C1 segment of cervical spinal cord (tissue), 14 donors: ENCODE measurements at regions not wholly inside any gene's neighbourhood (a gene's known extent, or its start where the extent isn't known, plus 50 kb on each side); places are given as distances from the start of the nearest gene placed in this dataset.
A peak's percentile ranks its signal among the peaks of the same experiment; 100 is the strongest.

Experiments
- DNase-seq, 14 donors: peaks; one replicate each; lab custom pipeline; 2025; lab: John Stamatoyannopoulos, UW

DNA sequence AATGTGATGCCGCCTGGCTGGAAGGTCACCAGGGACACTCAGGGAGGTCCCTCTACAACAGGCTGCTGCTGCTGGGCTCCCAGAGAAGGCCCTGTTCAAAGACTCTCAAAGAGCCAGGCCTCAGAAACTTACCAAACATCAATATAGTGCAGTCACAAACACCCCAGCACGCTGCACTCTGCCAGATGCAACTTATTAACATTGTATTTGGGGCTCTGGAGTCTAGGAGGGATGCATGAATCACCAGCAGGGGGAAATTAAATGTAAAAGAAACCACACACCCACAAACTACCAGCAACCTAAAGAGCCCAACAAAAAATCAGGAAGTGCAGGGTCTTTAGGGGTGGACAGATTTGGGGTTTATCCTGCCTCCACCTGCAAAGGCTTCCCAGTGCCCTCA lies 74.6 kb upstream of the SPATA12 start:
- DNase-seq: no peak

GRCh38 chr3:56985460-56985859 lies 75.0 kb upstream of the SPATA12 start:
- no peak for DNase-seq

DNA sequence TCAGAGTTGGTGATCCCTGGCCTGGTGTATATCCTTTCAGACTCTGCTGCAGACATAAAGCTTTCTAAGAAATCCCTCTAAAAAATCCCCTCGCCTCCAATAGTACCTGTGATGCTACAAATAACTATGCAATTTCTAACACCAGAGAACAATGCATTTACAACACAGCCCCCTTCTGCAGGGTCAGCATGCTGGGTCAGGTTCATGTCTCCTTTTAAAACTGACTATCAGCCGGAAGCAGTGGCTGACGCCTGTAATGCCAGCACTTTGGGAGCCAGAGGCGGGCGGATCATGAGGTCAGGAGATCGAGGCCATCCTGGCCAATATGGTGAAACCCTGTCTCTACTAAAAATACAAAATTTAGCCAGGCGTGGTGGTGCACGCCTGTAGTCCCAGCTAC lies 77.0 kb upstream of the SPATA12 start:
- DNase-seq: no peak

GRCh38 chr3:56981445-56982230 lies 78.8 kb upstream of the SPATA12 start:
- no peak for DNase-seq

DNA sequence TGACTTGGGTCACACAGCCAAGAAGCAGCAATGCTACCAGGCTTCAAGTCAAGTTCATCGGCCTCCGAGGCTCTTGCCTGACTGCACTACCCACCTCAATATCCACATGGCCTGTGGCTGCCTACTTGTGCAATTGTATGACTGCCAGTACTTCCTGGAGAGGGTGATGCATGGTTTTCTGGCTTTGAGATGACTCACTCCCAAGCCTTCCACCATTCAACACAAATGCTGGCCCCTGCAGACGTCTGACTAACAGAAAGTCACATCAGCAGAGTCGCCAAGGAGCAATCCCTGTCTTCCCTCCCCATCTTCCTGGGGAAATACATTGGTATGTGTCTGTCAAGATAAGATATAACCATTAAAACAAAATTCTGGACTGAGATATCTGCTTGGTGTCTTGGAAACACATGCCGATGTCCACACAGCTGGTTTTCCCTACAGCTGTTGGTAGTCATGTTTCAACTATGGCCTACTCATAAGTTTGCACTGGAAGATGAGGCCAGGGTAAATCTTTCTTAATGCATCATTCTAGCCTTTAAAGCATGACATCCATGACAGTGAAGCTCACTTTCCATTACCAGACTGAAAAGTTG lies 79.6 kb upstream of the SPATA12 start:
- DNase-seq: peak in 2 of 14 donors; percentile 24 to 49

- no peak for DNase-seq
These were observed 80.2 kb upstream of the SPATA12 start for GRCh38 chr3:56980243-56980642.

GRCh38 chr3:56979791-56980190 lies 80.7 kb upstream of the SPATA12 start:
- DNase-seq: no peak

DNA sequence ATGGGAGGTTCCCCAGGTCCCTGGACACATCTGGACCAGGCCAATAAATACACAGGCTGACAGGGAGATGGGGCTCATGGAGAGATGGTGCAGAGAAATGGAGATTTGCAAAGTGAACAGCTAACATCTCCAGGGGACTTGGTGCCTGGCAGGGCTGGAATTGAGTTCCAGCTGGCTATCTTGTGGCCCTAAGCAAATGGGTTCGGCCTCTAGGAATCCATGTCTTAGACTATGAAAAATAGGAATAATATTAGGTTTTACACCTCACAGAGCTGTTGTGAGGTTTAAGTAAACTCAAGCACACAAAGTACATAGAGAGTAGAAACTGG lies 82.9 kb upstream of the SPATA12 start:
- no peak for DNase-seq

DNA sequence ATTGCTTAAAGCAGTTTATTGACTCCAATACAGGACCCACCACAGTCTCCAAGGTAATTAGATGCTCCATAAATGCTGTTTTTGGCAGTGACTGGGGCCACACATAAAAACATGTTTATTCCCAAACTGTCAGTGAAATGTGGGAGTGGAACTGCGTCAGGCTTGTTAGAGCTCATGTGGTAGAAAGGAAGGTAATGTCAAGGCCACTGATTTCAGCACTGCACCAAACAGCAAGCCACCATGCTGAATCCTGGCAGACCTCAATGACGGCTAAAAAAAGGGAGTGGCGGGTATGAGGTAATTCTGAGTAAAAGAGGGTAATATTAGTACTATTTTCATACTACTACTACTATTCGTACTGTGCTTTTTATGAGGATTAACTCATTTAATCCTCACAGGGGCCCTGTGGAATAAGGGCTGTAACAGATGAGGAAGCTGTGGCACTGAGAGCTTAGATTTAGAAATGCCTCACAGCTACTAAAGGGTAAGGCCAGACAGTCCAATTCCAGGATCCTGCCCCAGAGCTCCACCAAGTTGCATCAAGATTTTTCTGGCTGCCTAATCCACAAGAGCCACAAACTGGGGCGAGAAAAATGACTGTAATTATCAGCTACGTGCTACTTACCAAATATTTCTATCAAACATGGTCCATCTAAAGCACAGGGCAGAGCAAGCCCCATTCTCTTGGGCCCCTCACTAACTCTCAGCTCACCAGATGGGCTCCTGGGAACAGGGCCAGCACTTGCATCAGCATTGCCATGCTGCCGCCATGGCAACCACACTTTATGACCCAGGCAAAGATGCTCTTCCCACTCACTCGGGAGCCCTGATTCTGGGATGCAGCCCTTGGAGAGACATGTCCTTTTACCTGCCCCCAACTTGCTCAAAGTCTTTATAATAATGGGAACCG lies 83.6 kb upstream of the SPATA12 start:
- DNase-seq: peak in 5 of 14 donors; percentile 11 to 63 (median 23)

- no peak for DNase-seq
These were observed 84.9 kb upstream of the SPATA12 start for GRCh38 chr3:56975567-56975966.

DNA sequence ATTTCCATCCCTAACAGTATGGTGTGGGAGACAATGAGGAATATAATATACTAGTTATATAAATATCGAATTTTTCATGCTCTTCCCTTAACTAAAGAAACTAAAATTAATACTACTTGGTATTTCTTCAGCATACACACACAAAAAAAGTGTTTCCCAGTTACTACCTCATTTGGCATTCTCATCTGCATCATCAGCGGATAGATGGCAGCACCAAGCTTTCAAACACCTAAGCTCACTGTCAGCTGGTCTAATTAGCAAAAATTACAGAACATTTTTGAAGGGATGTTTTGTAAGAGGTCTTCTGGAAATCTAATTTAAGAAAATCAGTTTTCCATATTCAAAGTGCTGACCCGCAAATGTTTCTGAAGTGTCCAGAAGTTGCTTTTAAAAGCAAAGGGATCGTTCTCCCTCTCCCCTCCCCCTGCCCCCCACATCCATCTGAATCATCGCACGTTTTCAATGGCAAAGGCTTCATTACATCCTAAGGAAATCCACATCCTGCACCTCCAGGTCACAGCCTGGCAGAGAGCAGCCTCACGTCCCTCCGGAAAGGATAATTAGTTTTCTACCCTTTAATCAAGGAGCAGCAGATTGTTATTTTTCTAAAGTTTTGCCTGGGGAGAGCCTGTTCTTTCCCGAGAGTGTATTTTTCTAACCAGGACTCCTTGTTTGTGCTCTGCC lies 86.1 kb upstream of the SPATA12 start:
- DNase-seq: no peak

DNA sequence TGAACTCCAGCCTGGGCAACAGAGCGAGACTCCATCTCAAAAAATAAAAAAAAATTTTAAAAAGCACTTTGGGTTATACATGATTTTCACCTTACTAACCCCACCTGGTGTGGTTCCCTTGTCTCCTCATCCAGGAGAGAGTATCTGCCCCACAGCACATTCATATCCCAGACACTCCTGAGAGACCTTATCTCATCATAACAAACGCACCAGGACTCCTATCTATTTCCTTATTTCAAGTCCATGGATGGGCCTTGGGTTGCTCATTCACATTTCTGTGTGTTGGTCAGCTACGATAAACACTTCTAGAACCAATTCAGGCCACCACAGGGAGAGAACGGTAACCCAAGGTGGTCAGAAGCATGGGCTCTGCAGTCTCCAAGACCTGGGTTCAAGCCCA lies 88.6 kb upstream of the SPATA12 start:
- no peak for DNase-seq

GRCh38 chr3:56971261-56971660 lies 89.2 kb upstream of the SPATA12 start:
- no peak for DNase-seq

DNA sequence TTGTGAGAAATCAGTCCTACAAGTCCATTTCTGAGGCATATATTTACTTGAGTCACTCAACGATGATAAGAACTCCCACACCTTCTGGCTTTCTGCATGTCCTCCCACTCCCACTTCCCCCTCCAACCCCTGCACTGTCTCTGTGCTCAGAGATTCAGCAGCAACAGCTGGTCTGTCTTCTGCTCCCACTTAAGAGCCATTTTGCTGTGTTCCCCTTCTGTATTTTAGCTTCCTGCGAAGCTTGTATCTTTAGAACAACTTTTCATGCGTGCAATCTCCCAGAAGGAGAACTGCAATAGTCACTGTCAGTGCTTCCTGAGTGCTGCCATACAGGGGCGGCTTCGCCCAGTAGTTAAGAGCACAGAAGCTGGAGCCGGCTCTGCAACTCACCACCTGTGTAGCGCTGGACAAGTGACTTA lies 90.0 kb upstream of the SPATA12 start:
- no peak for DNase-seq

DNA sequence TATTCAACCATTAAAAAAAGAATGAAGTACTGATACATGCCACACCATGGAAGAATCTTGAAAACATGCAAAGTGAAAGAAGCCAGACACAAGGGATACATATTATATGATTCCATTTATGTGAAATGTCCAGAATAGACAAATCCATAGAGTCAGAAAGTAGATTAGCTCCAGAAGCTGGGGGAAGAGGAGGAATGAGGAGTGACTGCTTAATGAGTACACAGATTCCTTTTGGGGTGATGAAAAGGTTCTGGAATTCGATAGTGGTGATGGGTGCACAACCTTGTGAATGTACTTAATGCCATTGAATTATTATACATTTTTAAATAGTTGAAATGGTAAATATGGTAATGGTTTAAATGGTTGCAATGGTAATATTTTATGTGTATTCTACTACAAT lies 90.6 kb upstream of the SPATA12 start:
- DNase-seq: no peak

DNA sequence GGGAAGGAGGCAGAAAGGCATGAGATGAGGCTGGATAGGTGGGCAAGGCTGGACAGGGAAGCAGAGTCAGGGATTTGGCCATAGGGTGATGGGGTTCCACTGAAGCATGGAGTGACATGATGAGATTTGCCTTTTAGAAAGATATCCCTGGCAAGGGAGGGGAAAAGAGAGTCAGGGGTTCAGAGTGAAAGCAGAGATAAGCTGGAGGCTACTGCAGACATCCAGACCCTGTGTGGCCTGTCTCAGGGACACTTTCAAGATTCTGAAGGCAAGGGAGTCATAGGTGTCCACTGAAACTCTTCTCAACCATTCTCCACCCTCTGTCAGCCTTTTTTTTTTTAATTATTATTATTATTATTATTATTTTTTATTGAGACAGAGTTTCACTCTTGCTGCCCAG lies 94.0 kb upstream of the SPATA12 start:
- DNase-seq: no peak

DNA sequence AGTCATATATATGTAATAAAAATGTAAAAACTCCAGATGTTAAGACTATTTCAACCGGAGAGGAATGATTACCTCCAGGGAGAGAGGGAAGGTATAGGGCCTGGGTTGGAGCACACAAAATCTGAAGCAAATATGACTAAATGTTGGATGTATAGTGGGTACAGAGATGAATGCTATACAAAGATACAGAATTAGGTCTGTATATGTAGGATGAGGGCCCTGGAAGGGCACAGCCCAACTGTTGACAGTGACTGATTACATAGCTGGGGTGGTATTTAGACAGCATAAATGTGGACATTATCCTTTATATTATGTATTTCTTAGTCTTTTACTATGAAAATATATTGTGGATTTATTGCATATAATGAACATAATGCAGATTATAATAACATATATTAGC lies 94.4 kb upstream of the SPATA12 start:
- no peak for DNase-seq

GRCh38 chr3:56962922-56963321 lies 97.5 kb upstream of the SPATA12 start:
- no peak for DNase-seq

- DNase-seq: no peak
These were observed 98.3 kb upstream of the SPATA12 start for GRCh38 chr3:56962206-56962605.

DNA sequence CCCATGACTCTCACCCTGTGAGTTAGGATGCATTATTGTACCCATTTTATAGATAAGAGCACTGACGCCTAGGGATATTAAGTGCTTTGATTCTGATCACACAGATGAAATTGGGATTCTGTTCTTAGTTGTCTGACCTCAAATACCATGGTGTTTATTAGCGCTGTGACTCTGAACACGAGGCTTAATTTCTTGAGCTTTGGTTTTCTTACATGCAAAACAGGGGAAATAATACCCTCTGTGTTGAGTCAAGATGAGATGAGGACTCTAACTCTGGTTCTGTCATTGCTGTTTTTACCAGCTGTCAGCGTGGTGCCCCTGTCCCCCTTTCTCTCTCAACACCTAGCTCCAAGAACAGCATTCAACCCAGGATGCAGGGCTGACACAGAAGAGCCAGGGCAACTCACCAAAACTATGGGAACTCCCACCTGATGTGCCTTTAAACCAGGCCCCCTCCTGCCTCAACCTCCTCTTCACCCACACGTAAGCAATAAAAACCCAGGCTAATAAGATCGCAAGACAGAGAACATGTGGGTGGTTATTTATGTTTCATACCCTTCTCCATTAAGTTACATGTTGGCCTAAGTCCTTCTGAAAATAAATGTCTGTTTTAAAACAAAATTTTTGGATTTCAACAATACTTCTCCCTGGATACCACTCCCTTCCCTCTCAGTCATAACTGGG lies 100.1 kb upstream of the SPATA12 start:
- DNase-seq: no peak

DNA sequence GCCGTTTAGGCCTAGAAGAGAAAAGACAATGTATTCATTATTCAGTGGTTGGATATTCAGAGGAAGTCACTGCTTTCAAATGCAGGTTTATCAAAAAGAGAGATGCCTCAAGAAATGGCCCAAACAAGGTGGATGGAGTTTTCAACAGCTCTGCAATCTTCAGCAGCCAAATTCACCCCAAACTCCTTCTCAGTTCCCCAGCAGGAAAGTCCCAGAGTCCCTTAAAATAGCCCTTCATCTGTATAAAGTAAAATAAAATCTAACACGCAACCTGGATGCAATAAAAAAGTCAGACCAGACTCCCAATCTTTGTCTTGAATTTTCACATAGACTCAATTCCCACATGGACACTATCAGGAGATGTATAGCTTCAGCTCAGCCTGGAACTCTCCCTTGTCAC lies 101.6 kb upstream of the SPATA12 start:
- no peak for DNase-seq
